Neural cell (in vitro differentiated cells): ENCODE measurements at regions not wholly inside any gene's neighbourhood (a gene's known extent, or its start where the extent isn't known, plus 50 kb on each side); places are given as distances from the start of the nearest gene placed in this dataset.

ENCODE experiments used
- H2AFZ ChIP-seq: fragments of 200-600, 300-800 bp; sonication (generic), shearing (Covaris generic); 2 replicates; pipeline ENCODE4 v1.6.0; 2014; ENCODE audit warnings: low read depth, mild to moderate bottlenecking, antibody characterized with exemption, low read length, moderate library complexity
- H3F3A ChIP-seq: fragments of 200-600 bp; shearing (Covaris generic); 2 replicates; pipeline ENCODE4 v1.6.1; 2016; ENCODE audit warnings: mild to moderate bottlenecking, moderate library complexity, mixed read lengths, antibody characterized with exemption, low read length; ENCODE audit not compliant: insufficient read depth, poor library complexity, severe bottlenecking
- H3K27ac ChIP-seq: fragments of 200-600, 300-800 bp; sonication (generic), shearing (Covaris generic); 2 replicates; pipeline ENCODE4 v1.5.1; 2014; ENCODE audit warnings: mild to moderate bottlenecking, low read length, moderate library complexity
- H3K27me3 ChIP-seq: fragments of 300-800, 200-600 bp; sonication (generic), shearing (Covaris generic); 2 replicates; pipeline ENCODE4 v1.6.0; 2014; ENCODE audit warnings: mild to moderate bottlenecking, low read depth, low read length, moderate library complexity; ENCODE audit not compliant: insufficient read depth
- H3K36me3 ChIP-seq: fragments of 300-800, 200-600 bp; sonication (generic), shearing (Covaris generic); 2 replicates; pipeline ENCODE4 v1.5.1; 2014; ENCODE audit warnings: mild to moderate bottlenecking, antibody characterized with exemption, low read length, moderate library complexity; ENCODE audit not compliant: insufficient read depth
- H3K4me2 ChIP-seq: fragments of 300-800, 200-600 bp; sonication (generic), shearing (Covaris generic); 2 replicates; pipeline ENCODE4 v1.6.0; 2014; ENCODE audit warnings: mild to moderate bottlenecking, low read length
- H3K4me3 ChIP-seq: fragments of 300-800, 200-600 bp; sonication (generic), shearing (Covaris generic); 2 replicates; pipeline ENCODE4 v1.5.1; 2014; ENCODE audit warnings: mild to moderate bottlenecking, low read length, moderate library complexity
- H3K79me2 ChIP-seq: fragments of 200-600 bp; shearing (Covaris generic); replicated peaks from 2 replicates; pipeline ENCODE4 v1.6.0; 2014; ENCODE audit warnings: mild to moderate bottlenecking, low read length, moderate library complexity; ENCODE audit not compliant: insufficient read depth
- H3K9ac ChIP-seq: fragments of 300-800, 200-600 bp; sonication (generic), shearing (Covaris generic); 2 replicates; pipeline ENCODE4 v1.6.1; 2016; ENCODE audit warnings: mild to moderate bottlenecking, low read length, mixed read lengths
- H3K9me2 ChIP-seq: fragments of 200-600 bp; shearing (Covaris generic); 2 replicates; pipeline ENCODE4 v1.6.1; 2016; ENCODE audit warnings: mild to moderate bottlenecking, low read length, mixed read lengths; ENCODE audit not compliant: insufficient read depth
- H3K9me3 ChIP-seq: fragments of 200-600, 300-800 bp; sonication (generic), shearing (Covaris generic); 2 replicates; pipeline ENCODE4 v1.6.1; 2016; ENCODE audit warnings: mild to moderate bottlenecking, mixed run types, low read length, moderate library complexity, mixed read lengths
- H4K20me1 ChIP-seq: fragments of 200-600 bp; shearing (Covaris generic); 2 replicates; pipeline ENCODE4 v1.6.1; 2016; ENCODE audit warnings: mild to moderate bottlenecking, mixed run types; ENCODE audit not compliant: insufficient read depth
- CTCF ChIP-seq: fragments of 450-650 bp; IDR thresholded peaks from 2 replicates; pipeline ENCODE4 v1.5.1; 2014; ENCODE audit warnings: antibody characterized with exemption, mild to moderate bottlenecking, moderate library complexity; ENCODE audit not compliant: poor library complexity, severe bottlenecking
- EP300 ChIP-seq: fragments of 450-650 bp; conservative IDR thresholded peaks from 2 replicates; pipeline ENCODE4 v1.6.1; 2014; ENCODE audit warnings: antibody characterized with exemption, mild to moderate bottlenecking, moderate library complexity; ENCODE audit not compliant: poor library complexity, severe bottlenecking
- EZH2 ChIP-seq: fragments of 200-600, 300-800 bp; shearing (Covaris generic), sonication (generic); IDR thresholded peaks from 2 replicates; pipeline ENCODE4 v1.6.1; 2014; ENCODE audit warnings: antibody characterized with exemption, low read length, borderline replicate concordance, mild to moderate bottlenecking; ENCODE audit not compliant: insufficient read depth, poor library complexity, severe bottlenecking
- MXI1 ChIP-seq: fragments of 450-650 bp; conservative IDR thresholded peaks from 2 replicates; pipeline ENCODE4 v1.6.1; 2014; ENCODE audit warnings: antibody characterized with exemption, mild to moderate bottlenecking; ENCODE audit not compliant: poor library complexity, severe bottlenecking
- POLR2AphosphoS5 ChIP-seq: IDR thresholded peaks from 2 replicates; pipeline ENCODE4 v1.6.1; 2012
- RAD21 ChIP-seq: fragments of 450-650 bp; conservative IDR thresholded peaks from 2 replicates; pipeline ENCODE4 v1.6.1; 2014; ENCODE audit warnings: antibody characterized with exemption, mild to moderate bottlenecking, moderate library complexity
- REST ChIP-seq: IDR thresholded peaks from 2 replicates; pipeline ENCODE4 v1.6.1; 2012; ENCODE audit warnings: borderline replicate concordance
- SMC3 ChIP-seq: fragments of 450-650 bp; conservative IDR thresholded peaks from 2 replicates; pipeline ENCODE4 v1.6.1; 2014; ENCODE audit warnings: antibody characterized with exemption, mild to moderate bottlenecking, moderate library complexity; ENCODE audit not compliant: poor library complexity
- TAF1 ChIP-seq: IDR thresholded peaks from 2 replicates; pipeline ENCODE4 v1.6.1; 2012; ENCODE audit warnings: low read depth

- Histone ChIP-seq H4K20me1 (no peaks in the 10 kb centered on the region), H3K27me3 (no peaks in the 10 kb centered on the region), H3K9ac (no peak overlapping the region), H3K27ac (no peak overlapping the region), H3K9me3 (no peaks in the 10 kb centered on the region), H3K4me2 (no peak overlapping the region), H2AFZ (no peak overlapping the region), H3K36me3 (no peaks in the 10 kb centered on the region), H3F3A (no peaks in the 10 kb centered on the region), H3K9me2 (no peaks in the 10 kb centered on the region), H3K4me3 (no peak overlapping the region), H3K79me2 (no peaks in the 10 kb centered on the region)
- TF ChIP-seq EP300 = no peak
Measured at GRCh38 chr6:144768551-144769075, 483.5 kb downstream of the UTRN start.

- Histone ChIP-seq H3K9me3 (no peaks in the 10 kb centered on the region), H3F3A (no peaks in the 10 kb centered on the region), H3K9ac (no peak overlapping the region), H3K27ac (no peak overlapping the region), H3K27me3 (no peaks in the 10 kb centered on the region), H4K20me1 (no peaks in the 10 kb centered on the region), H2AFZ (no peak overlapping the region), H3K9me2 (no peaks in the 10 kb centered on the region), H3K4me2 (no peak overlapping the region), H3K4me3 (no peak overlapping the region), H3K36me3 (no peaks in the 10 kb centered on the region), H3K79me2 (no peaks in the 10 kb centered on the region)
- no peak for TF ChIP-seq TAF1
Measured at GRCh38 chr6:144769142-144769541, 484.0 kb downstream of the UTRN start.

- no peak overlapping the region for H3K4me3 ChIP-seq
- no peak overlapping the region for H3K27ac ChIP-seq
- H3K9ac ChIP-seq = no peak overlapping the region
- H3K79me2 ChIP-seq = no peaks in the 10 kb centered on the region
- H4K20me1 ChIP-seq = no peaks in the 10 kb centered on the region
- H3K9me3 ChIP-seq = no peaks in the 10 kb centered on the region
- H3K4me2 ChIP-seq = no peak overlapping the region
- no peaks in the 10 kb centered on the region for H3K27me3 ChIP-seq
- no peaks in the 10 kb centered on the region for H3F3A ChIP-seq
- no peaks in the 10 kb centered on the region for H3K9me2 ChIP-seq
- H2AFZ ChIP-seq = no peak overlapping the region
- no peaks in the 10 kb centered on the region for H3K36me3 ChIP-seq
- TF ChIP-seq EP300 (no peak), EZH2 (no peak), POLR2AphosphoS5 (peak; percentile 21)
Measured at GRCh38 chr6:144776031-144776819, 491.1 kb downstream of the UTRN start.

- H3K36me3 ChIP-seq = no peaks in the 10 kb centered on the region
- H3K4me3 ChIP-seq = no peak overlapping the region
Measured at GRCh38 chr6:144777249-144777648, 492.1 kb downstream of the UTRN start.

More at GRCh38 chr6:144777249-144777648, 492.1 kb downstream of the UTRN start:
- H3K9ac ChIP-seq = no peak overlapping the region
- no peaks in the 10 kb centered on the region for H3F3A ChIP-seq
- H4K20me1 ChIP-seq = no peaks in the 10 kb centered on the region
- no peak overlapping the region for H3K27ac ChIP-seq
- no peaks in the 10 kb centered on the region for H3K27me3 ChIP-seq
- no peak overlapping the region for H2AFZ ChIP-seq
- H3K4me2 ChIP-seq = no peak overlapping the region
- H3K9me2 ChIP-seq = no peaks in the 10 kb centered on the region
- H3K9me3 ChIP-seq = no peaks in the 10 kb centered on the region
- H3K79me2 ChIP-seq = no peaks in the 10 kb centered on the region
- no peak for TF ChIP-seq EP300
- TF ChIP-seq EZH2 = no peak
- no peak for TF ChIP-seq CTCF
- TF ChIP-seq POLR2AphosphoS5 = no peak
- no peak for TF ChIP-seq SMC3
- TF ChIP-seq REST = no peak
- no peak for TF ChIP-seq RAD21
- TF ChIP-seq MXI1 = no peak
- TF ChIP-seq TAF1 = no peak
